ENCODE measurements at regions not wholly inside any gene's neighbourhood (a gene's known extent, or its start where the extent isn't known, plus 50 kb on each side); places are given as distances from the start of the nearest gene placed in this dataset.

GRCh38 chr20:52263757-52264156 is 72.2 kb upstream of the ZFP64 start:
- WGBS: 50% methylated on average over 1 of the region's 1 CpG
- intact Hi-C loops (cut with DNase I): no loop called here
- TF ChIP-seq POLR2AphosphoS5 (IDR thresholded peaks at IDR 0.05) (no peak), CTCF (IDR thresholded peaks at IDR 0.05) (no peak), EP300 (IDR thresholded peaks at IDR 0.05) (no peak), POLR2A (IDR thresholded peaks at IDR 0.05; ENCODE audit: low read depth) (no peak)

GRCh38 chr20:52261792-52262191 is 70.2 kb upstream of the ZFP64 start:
- peak; percentile 53 for DNase-seq (ENCODE audit: extremely low spot score)
- Histone ChIP-seq H3K9me3 (no peaks in the 10 kb centered on the region), H3K36me3 (no peaks in the 10 kb centered on the region), H3K4me3 (no peak overlapping the region), H3K27ac (replicated peaks in 1 of 4) (no peak overlapping the region), H3K27me3 (peaks cover 0 to 19% (median 2%) of the 10 kb centered on the region in 4 donors), H3K4me1 (no peaks in the 10 kb centered on the region)
- TF ChIP-seq POLR2A (IDR thresholded peaks at IDR 0.05; ENCODE audit: low read depth): no peak
- no peak for TF ChIP-seq POLR2AphosphoS5 (IDR thresholded peaks at IDR 0.05)
- TF ChIP-seq EP300 (IDR thresholded peaks at IDR 0.05): no peak
- intact Hi-C loops (cut with DNase I): no loop called here

More at GRCh38 chr20:52263757-52264156, 72.2 kb upstream of the ZFP64 start:
- Histone ChIP-seq H3K4me1 (no peaks in the 10 kb centered on the region), H3K4me3 (no peak overlapping the region), H3K27me3 (peaks cover 0 to 19% (median 2%) of the 10 kb centered on the region in 4 donors), H3K36me3 (no peaks in the 10 kb centered on the region), H3K27ac (replicated peaks in 1 of 4) (no peak overlapping the region), H3K9me3 (no peaks in the 10 kb centered on the region)
- DNase-seq (ENCODE audit: extremely low spot score): no peak

GRCh38 chr20:52259295-52259694 is 67.7 kb upstream of the ZFP64 start:
- 69% methylated on average over 2 of the region's 2 CpGs for WGBS
- H3K36me3 ChIP-seq: no peaks in the 10 kb centered on the region
- H3K27me3 ChIP-seq: peaks cover 0 to 14% (median 0%) of the 10 kb centered on the region in 4 donors
- intact Hi-C loops (cut with DNase I): no loop called here
- no peaks in the 10 kb centered on the region for H3K9me3 ChIP-seq
- peak; percentile 14 for DNase-seq (ENCODE audit: extremely low spot score)
- no peak overlapping the region for H3K4me3 ChIP-seq
- TF ChIP-seq POLR2A (IDR thresholded peaks at IDR 0.05; ENCODE audit: low read depth) (no peak), CTCF (IDR thresholded peaks at IDR 0.05) (no peak), POLR2AphosphoS5 (IDR thresholded peaks at IDR 0.05) (no peak), EP300 (IDR thresholded peaks at IDR 0.05) (no peak)
- H3K4me1 ChIP-seq: no peaks in the 10 kb centered on the region
- no peak overlapping the region for H3K27ac ChIP-seq (replicated peaks in 1 of 4)

GRCh38 chr20:52256454-52256853 is 64.9 kb upstream of the ZFP64 start:
- peaks cover 0 to 9% (median 2%) of the 10 kb centered on the region in 4 donors for H3K9me3 ChIP-seq
- no peak overlapping the region for H3K27ac ChIP-seq (replicated peaks in 1 of 4)
- DNase-seq (ENCODE audit: extremely low spot score): peak; percentile 47
- no peaks in the 10 kb centered on the region for H3K36me3 ChIP-seq
- intact Hi-C loops (cut with DNase I): no loop called here
- TF ChIP-seq POLR2AphosphoS5 (IDR thresholded peaks at IDR 0.05): no peak
- TF ChIP-seq EP300 (IDR thresholded peaks at IDR 0.05): no peak
- no peak for TF ChIP-seq POLR2A (IDR thresholded peaks at IDR 0.05; ENCODE audit: low read depth)
- no peak for TF ChIP-seq CTCF (IDR thresholded peaks at IDR 0.05)
- 91% methylated on average over 7 of the region's 7 CpGs for WGBS
- peaks cover 0 to under 1% (median 0%) of the 10 kb centered on the region in 4 donors for H3K27me3 ChIP-seq
- no peaks in the 10 kb centered on the region for H3K4me1 ChIP-seq
- no peak overlapping the region for H3K4me3 ChIP-seq

GRCh38 chr20:52252664-52253063 is 61.1 kb upstream of the ZFP64 start:
- DNase-seq (ENCODE audit: extremely low spot score): peak; percentile 50
- Histone ChIP-seq H3K9me3 (peaks cover 0 to 14% (median 2%) of the 10 kb centered on the region in 4 donors), H3K27me3 (peaks cover 0 to under 1% (median 0%) of the 10 kb centered on the region in 4 donors), H3K36me3 (no peaks in the 10 kb centered on the region), H3K4me1 (no peaks in the 10 kb centered on the region), H3K27ac (replicated peaks in 1 of 4) (no peak overlapping the region), H3K4me3 (no peak overlapping the region)
- TF ChIP-seq EP300 (IDR thresholded peaks at IDR 0.05) (no peak), CTCF (IDR thresholded peaks at IDR 0.05) (no peak), POLR2AphosphoS5 (IDR thresholded peaks at IDR 0.05) (no peak), POLR2A (IDR thresholded peaks at IDR 0.05; ENCODE audit: low read depth) (no peak)
- WGBS: 66% methylated on average over 5 of the region's 5 CpGs
- intact Hi-C loops (cut with DNase I): no loop called here

Data from esophagus muscularis mucosa (tissue), 4 donors.